HepG2 (cell line): ENCODE measurements at regions not wholly inside any gene's neighbourhood (a gene's known extent, or its start where the extent isn't known, plus 50 kb on each side); places are given as distances from the start of the nearest gene placed in this dataset.

Source experiments
- ATF3 ChIP-seq: sonication (generic); formaldehyde crosslinking; IDR thresholded peaks from 2 replicates; pipeline ENCODE4 v1.4.0; 2020; ENCODE audit warnings: missing genetic modification reagents
- ATF6 ChIP-seq: sonication (generic); formaldehyde crosslinking; conservative IDR thresholded peaks from 2 replicates; pipeline ENCODE4 v1.4.0; 2020; ENCODE audit warnings: missing genetic modification reagents
- MTA1 ChIP-seq: sonication (generic); formaldehyde crosslinking; IDR thresholded peaks from 2 replicates; pipeline ENCODE4 v1.4.0; 2020; ENCODE audit warnings: missing genetic modification reagents, mild to moderate bottlenecking, borderline replicate concordance
- RNF2 ChIP-seq: fragments of 450-650 bp; conservative IDR thresholded peaks from 2 replicates; pipeline ENCODE4 v1.6.1; 2016; ENCODE audit warnings: low read depth
- TFE3 ChIP-seq: IDR thresholded peaks from 2 replicates; pipeline ENCODE4 v1.6.1; 2016
- ZNF225 ChIP-seq: sonication (generic); formaldehyde crosslinking; IDR thresholded peaks from 2 replicates; pipeline ENCODE4 v1.4.0; 2020; ENCODE audit warnings: mild to moderate bottlenecking, missing genetic modification reagents
- ZNF451 ChIP-seq: sonication (generic); formaldehyde crosslinking; IDR thresholded peaks from 2 replicates; pipeline ENCODE4 v1.5.0; 2020; ENCODE audit warnings: mild to moderate bottlenecking, missing genetic modification reagents
- ZNF512 ChIP-seq: sonication (generic); formaldehyde crosslinking; IDR thresholded peaks from 2 replicates; pipeline ENCODE4 v1.4.0; 2020; ENCODE audit warnings: mild to moderate bottlenecking, missing genetic modification reagents
- ZNF576 ChIP-seq: sonication (generic); formaldehyde crosslinking; IDR thresholded peaks from 2 replicates; pipeline ENCODE4 v1.4.0; 2020; ENCODE audit warnings: mild to moderate bottlenecking, missing genetic modification reagents
- ZNF776 ChIP-seq: sonication (generic); formaldehyde crosslinking; IDR thresholded peaks from 2 replicates; pipeline ENCODE4 v1.4.0; 2020; ENCODE audit warnings: mild to moderate bottlenecking, missing genetic modification reagents

GRCh38 chr3:72595376-72595775 is 252.9 kb downstream of the SHQ1 start (continued):
- TF ChIP-seq MTA1 (CRISPR knock-in tag), result no peak
- no peak for TF ChIP-seq ATF6
- no peak for TF ChIP-seq ZNF512 (CRISPR knock-in tag)
- no peak for TF ChIP-seq ZNF776 (CRISPR knock-in tag)
- no peak for TF ChIP-seq RNF2
- no peak for TF ChIP-seq TFE3 (CRISPR knock-in tag)
- no peak for TF ChIP-seq ZNF576 (CRISPR knock-in tag)
- no peak for TF ChIP-seq ZNF451 (CRISPR knock-in tag)
- no peak for TF ChIP-seq ATF3 (CRISPR knock-in tag)
- no peak for TF ChIP-seq ZNF225 (CRISPR knock-in tag)
